ENCODE measurements at regions not wholly inside any gene's neighbourhood (a gene's known extent, or its start where the extent isn't known, plus 50 kb on each side); places are given as distances from the start of the nearest gene placed in this dataset.

- H3K4me3 ChIP-seq (ENCODE audit: control insufficient read depth, low read depth, low read length): no peak overlapping the region
- DNase-seq (ENCODE audit: low read depth): no peak
- no peak for TF ChIP-seq CTCF (conservative IDR thresholded peaks at IDR 0.05; ENCODE audit: control insufficient read depth, insufficient read depth, low read depth, low read length)
Observed at GRCh38 chr5:155091768-155092717, 78.5 kb downstream of the KIF4B start.

- H3K4me3 ChIP-seq (ENCODE audit: control insufficient read depth, low read depth, low read length): no peak overlapping the region
- no peak for DNase-seq (ENCODE audit: low read depth)
- no peak for TF ChIP-seq CTCF (conservative IDR thresholded peaks at IDR 0.05; ENCODE audit: control insufficient read depth, insufficient read depth, low read depth, low read length)
Observed at GRCh38 chr5:155094455-155094854, 80.9 kb downstream of the KIF4B start.

- DNase-seq (ENCODE audit: low read depth): no peak
- no peak overlapping the region for H3K4me3 ChIP-seq (ENCODE audit: control insufficient read depth, low read depth, low read length)
- no peak for TF ChIP-seq CTCF (conservative IDR thresholded peaks at IDR 0.05; ENCODE audit: control insufficient read depth, insufficient read depth, low read depth, low read length)
Observed at GRCh38 chr5:155097995-155098394, 84.4 kb downstream of the KIF4B start.

GRCh38 chr5:155098433-155098832, 84.9 kb downstream of the KIF4B start:
- no peak for TF ChIP-seq CTCF (conservative IDR thresholded peaks at IDR 0.05; ENCODE audit: control insufficient read depth, insufficient read depth, low read depth, low read length)
- no peak for DNase-seq (ENCODE audit: low read depth)
- no peak overlapping the region for H3K4me3 ChIP-seq (ENCODE audit: control insufficient read depth, low read depth, low read length)

- no peak for TF ChIP-seq CTCF (conservative IDR thresholded peaks at IDR 0.05; ENCODE audit: control insufficient read depth, insufficient read depth, low read depth, low read length)
- no peak overlapping the region for H3K4me3 ChIP-seq (ENCODE audit: control insufficient read depth, low read depth, low read length)
- DNase-seq (ENCODE audit: low read depth): no peak
Observed at GRCh38 chr5:155101697-155102096, 88.1 kb downstream of the KIF4B start.

GRCh38 chr5:155103146-155103545, 89.6 kb downstream of the KIF4B start:
- H3K4me3 ChIP-seq (ENCODE audit: control insufficient read depth, low read depth, low read length): no peak overlapping the region
- DNase-seq (ENCODE audit: low read depth): peak; percentile 71
- TF ChIP-seq CTCF (conservative IDR thresholded peaks at IDR 0.05; ENCODE audit: control insufficient read depth, insufficient read depth, low read depth, low read length): no peak
